ENCODE measurements at regions not wholly inside any gene's neighbourhood (a gene's known extent, or its start where the extent isn't known, plus 50 kb on each side); places are given as distances from the start of the nearest gene placed in this dataset.

- Mint-ChIP-seq H3K4me1 (no peaks in the 10 kb centered on the region), H3K9me3 (peaks cover 2% of the 10 kb centered on the region), H3K4me3 (no peak overlapping the region), H3K27me3 (ENCODE audit: low read depth) (no peaks in the 10 kb centered on the region), H3K27ac (no peak overlapping the region), H3K36me3 (ENCODE audit: low read depth) (no peaks in the 10 kb centered on the region)
- no peak for TF ChIP-seq CTCF (IDR thresholded peaks at IDR 0.05; ENCODE audit: unreplicated experiment in 3 of 3)
These were observed 187.6 kb upstream of the RIMS1 start for GRCh38 chr6:71698702-71699101.

GRCh38 chr6:71706523-71706922, 179.8 kb upstream of the RIMS1 start:
- Mint-ChIP-seq H3K4me1 (no peaks in the 10 kb centered on the region), H3K4me3 (no peak overlapping the region), H3K9me3 (no peaks in the 10 kb centered on the region), H3K27me3 (ENCODE audit: low read depth) (no peaks in the 10 kb centered on the region), H3K36me3 (ENCODE audit: low read depth) (no peaks in the 10 kb centered on the region), H3K27ac (no peak overlapping the region)
- no peak for TF ChIP-seq CTCF (IDR thresholded peaks at IDR 0.05; ENCODE audit: unreplicated experiment in 3 of 3)

- H3K27me3 Mint-ChIP-seq (ENCODE audit: low read depth): no peaks in the 10 kb centered on the region
- no peak overlapping the region for H3K27ac Mint-ChIP-seq
These were observed 179.3 kb upstream of the RIMS1 start for GRCh38 chr6:71707059-71707458.

GRCh38 chr6:71720705-71721104, 165.6 kb upstream of the RIMS1 start:
- TF ChIP-seq CTCF (IDR thresholded peaks at IDR 0.05; ENCODE audit: unreplicated experiment in 3 of 3): no peak
- no peaks in the 10 kb centered on the region for H3K36me3 Mint-ChIP-seq (ENCODE audit: low read depth)
- no peak overlapping the region for H3K4me3 Mint-ChIP-seq
- no peaks in the 10 kb centered on the region for H3K9me3 Mint-ChIP-seq
- H3K4me1 Mint-ChIP-seq: peaks cover 12% of the 10 kb centered on the region
- H3K27me3 Mint-ChIP-seq (ENCODE audit: low read depth): no peaks in the 10 kb centered on the region
- no peak overlapping the region for H3K27ac Mint-ChIP-seq

More at GRCh38 chr6:71707059-71707458, 179.3 kb upstream of the RIMS1 start:
- Mint-ChIP-seq H3K4me3 (no peak overlapping the region), H3K36me3 (ENCODE audit: low read depth) (no peaks in the 10 kb centered on the region), H3K4me1 (no peaks in the 10 kb centered on the region), H3K9me3 (no peaks in the 10 kb centered on the region)
- TF ChIP-seq CTCF (IDR thresholded peaks at IDR 0.05; ENCODE audit: unreplicated experiment in 3 of 3): no peak

DNA sequence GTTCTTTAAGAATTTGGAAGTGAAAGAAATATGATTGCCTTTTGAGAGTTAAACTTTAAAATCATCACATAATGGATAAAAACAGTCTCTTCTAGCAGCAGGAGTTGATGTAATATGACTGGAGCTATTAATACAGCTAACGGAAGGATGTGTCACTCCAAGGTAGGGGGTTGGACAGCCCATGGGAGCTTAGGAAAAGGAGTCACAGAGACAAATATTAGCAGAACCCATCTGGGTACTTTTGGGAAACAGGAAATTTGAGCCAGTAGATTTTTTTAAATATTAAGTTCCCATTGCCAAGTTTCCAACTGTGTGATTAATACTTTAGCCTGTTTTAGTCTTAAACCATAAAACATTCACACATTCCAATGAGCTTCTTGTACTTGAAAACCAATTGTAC, 164.7 kb upstream of the RIMS1 start:
- Mint-ChIP-seq H3K4me3 (no peak overlapping the region), H3K36me3 (ENCODE audit: low read depth) (no peaks in the 10 kb centered on the region), H3K4me1 (peaks cover 12% of the 10 kb centered on the region), H3K27me3 (ENCODE audit: low read depth) (no peaks in the 10 kb centered on the region), H3K9me3 (no peaks in the 10 kb centered on the region), H3K27ac (no peak overlapping the region)
- TF ChIP-seq CTCF (IDR thresholded peaks at IDR 0.05; ENCODE audit: unreplicated experiment in 3 of 3): no peak

DNA sequence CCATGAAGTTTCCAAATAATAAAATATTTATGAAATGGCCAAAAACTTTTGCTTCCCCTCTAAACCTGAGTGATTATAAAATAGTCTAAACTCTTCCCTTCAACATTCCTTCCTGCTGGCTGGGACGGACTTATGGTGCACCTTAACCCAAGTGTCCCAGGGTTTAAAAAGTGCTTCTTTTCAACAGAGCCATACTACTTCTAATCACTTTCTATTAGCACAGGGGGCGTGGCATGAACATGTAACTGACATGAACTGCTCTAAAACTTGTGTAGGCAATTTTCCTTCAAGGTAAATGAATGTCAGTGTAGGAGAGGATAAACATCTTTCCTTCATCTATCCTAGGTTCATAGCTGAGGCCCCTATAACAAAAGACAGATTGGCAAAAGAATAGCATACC, 163.6 kb upstream of the RIMS1 start:
- Mint-ChIP-seq H3K4me1 (peaks cover 12% of the 10 kb centered on the region), H3K27ac (no peak overlapping the region), H3K36me3 (ENCODE audit: low read depth) (no peaks in the 10 kb centered on the region), H3K27me3 (ENCODE audit: low read depth) (no peaks in the 10 kb centered on the region), H3K4me3 (no peak overlapping the region), H3K9me3 (no peaks in the 10 kb centered on the region)
- no peak for TF ChIP-seq CTCF (IDR thresholded peaks at IDR 0.05; ENCODE audit: unreplicated experiment in 3 of 3)
